NB4 (cell line): ENCODE measurements at regions not wholly inside any gene's neighbourhood (a gene's known extent, or its start where the extent isn't known, plus 50 kb on each side); places are given as distances from the start of the nearest gene placed in this dataset.

Experiments
- CTCF ChIP-seq: IDR thresholded peaks from one replicate; pipeline ENCODE4 v1.5.1; 2012; ENCODE audit warnings: low read depth, low read length
- MAX ChIP-seq: IDR thresholded peaks from 2 replicates; pipeline ENCODE4 v1.6.1; 2011; ENCODE audit warnings: low read depth, low read length
- MYC ChIP-seq: IDR thresholded peaks from 2 replicates; pipeline ENCODE4 v1.6.1; 2011; ENCODE audit warnings: low read depth, low read length
- POLR2A ChIP-seq: IDR thresholded peaks from 2 replicates; pipeline ENCODE4 v1.6.1; 2011; ENCODE audit warnings: mild to moderate bottlenecking; ENCODE audit not compliant: insufficient read length; ENCODE audit errors: extremely low read depth

- TF ChIP-seq CTCF (no peak), POLR2A (no peak), MYC (no peak), MAX (no peak)
These were observed 76.3 kb upstream of the TNC start for GRCh38 chr9:115194216-115194615.
